DND-41 (cell line): ENCODE measurements at regions not wholly inside any gene's neighbourhood (a gene's known extent, or its start where the extent isn't known, plus 50 kb on each side); places are given as distances from the start of the nearest gene placed in this dataset.

Experiments used
- ATAC-seq: fragments of 200-7000 bp; cut with Tn5 transposase; 3 replicates; pipeline ENCODE4 v1.9.1; 2021; ENCODE audit warnings: low read depth; ENCODE audit not compliant: insufficient read depth
- DNase-seq: peaks from one replicate; pipeline ENCODE4 v3.0.0-alpha.2; 2020
- H2AFZ ChIP-seq: 2 replicates; pipeline ENCODE4 v1.6.0; 2012; ENCODE audit warnings: low read depth, low read length
- H3K27ac ChIP-seq: 2 replicates; pipeline ENCODE4 v1.5.1; 2012; ENCODE audit warnings: low read length, inconsistent platforms
- H3K27me3 ChIP-seq: fragments of 200-600 bp; sonication (generic); 2 replicates; pipeline ENCODE4 v1.6.0; 2012; ENCODE audit warnings: low read length, mild to moderate bottlenecking, inconsistent platforms; ENCODE audit not compliant: insufficient read depth, poor library complexity
- H3K36me3 ChIP-seq: 2 replicates; pipeline ENCODE4 v1.5.1; 2012; ENCODE audit warnings: low read length, inconsistent platforms; ENCODE audit not compliant: insufficient read depth
- H3K4me1 ChIP-seq: 2 replicates; pipeline ENCODE4 v1.5.1; 2012; ENCODE audit warnings: mild to moderate bottlenecking, low read length; ENCODE audit not compliant: insufficient read depth
- H3K4me2 ChIP-seq: 2 replicates; pipeline ENCODE4 v1.6.0; 2012; ENCODE audit warnings: mild to moderate bottlenecking, moderate library complexity, low read length, inconsistent platforms; ENCODE audit not compliant: insufficient read depth
- H3K4me3 ChIP-seq, 2 experiments: fragments of 200-600 bp in 1 of 2; shearing (Covaris generic) in 1 of 2; 2 replicates each; pipeline ENCODE4 v1.5.1; 2012 to 2016; ENCODE audit warnings: inconsistent platforms in 2 of 2, low read length in 2 of 2, mild to moderate bottlenecking in 2 of 2, low read depth in 1 of 2, moderate library complexity in 1 of 2
- H3K79me2 ChIP-seq: 2 replicates; pipeline ENCODE4 v1.6.0; 2012; ENCODE audit warnings: low read length, inconsistent platforms; ENCODE audit not compliant: insufficient read depth
- H3K9ac ChIP-seq: 2 replicates; pipeline ENCODE4 v1.6.0; 2012; ENCODE audit warnings: low read depth, mild to moderate bottlenecking, inconsistent platforms, low read length, moderate library complexity
- H3K9me3 ChIP-seq: 2 replicates; pipeline ENCODE4 v1.5.1; 2012; ENCODE audit warnings: low read length, moderate library complexity, mild to moderate bottlenecking, inconsistent platforms; ENCODE audit not compliant: insufficient read depth, severe bottlenecking
- H4K20me1 ChIP-seq: 2 replicates; pipeline ENCODE4 v1.6.0; 2012; ENCODE audit warnings: low read length; ENCODE audit not compliant: insufficient read depth
- CTCF ChIP-seq: IDR thresholded peaks from 2 replicates; pipeline ENCODE4 v1.5.1; 2012; ENCODE audit warnings: borderline replicate concordance, low read length, moderate library complexity, mild to moderate bottlenecking; ENCODE audit not compliant: poor library complexity, severe bottlenecking; ENCODE audit errors: extremely low read depth
- EZH2 ChIP-seq: IDR thresholded peaks from 3 replicates; pipeline ENCODE4 v1.6.1; 2012; ENCODE audit warnings: borderline replicate concordance, low read depth, mild to moderate bottlenecking, moderate library complexity, low read length, inconsistent platforms; ENCODE audit not compliant: severe bottlenecking

- DNase-seq (no peak), ATAC-seq (no peak)
- no peak overlapping the region for H2AFZ ChIP-seq
- H3K36me3 ChIP-seq, result no peaks in the 10 kb centered on the region
- H3K4me2 ChIP-seq, result no peak overlapping the region
- H4K20me1 ChIP-seq, result no peaks in the 10 kb centered on the region
- no peaks in the 10 kb centered on the region for H3K9me3 ChIP-seq
- TF ChIP-seq EZH2 (no peak), CTCF (no peak)
- no peaks in the 10 kb centered on the region for H3K79me2 ChIP-seq
- no peaks in the 10 kb centered on the region for H3K27me3 ChIP-seq
- H3K9ac ChIP-seq, result no peak overlapping the region
- H3K4me3 ChIP-seq, result no peak overlapping the region
- H3K27ac ChIP-seq, result no peak overlapping the region
- no peaks in the 10 kb centered on the region for H3K4me1 ChIP-seq
These were observed 205.5 kb upstream of the MYT1L start for GRCh38 chr2:2536416-2537056.

GRCh38 chr2:2530334-2530733 lies 199.3 kb upstream of the MYT1L start:
- H3K9ac ChIP-seq, result no peak overlapping the region
- no peaks in the 10 kb centered on the region for H4K20me1 ChIP-seq
- H3K4me2 ChIP-seq, result no peak overlapping the region
- no peaks in the 10 kb centered on the region for H3K79me2 ChIP-seq
- no peaks in the 10 kb centered on the region for H3K9me3 ChIP-seq
- H3K27me3 ChIP-seq, result no peaks in the 10 kb centered on the region
- H3K4me1 ChIP-seq, result no peaks in the 10 kb centered on the region
- H3K4me3 ChIP-seq, result no peak overlapping the region
- H3K27ac ChIP-seq, result no peak overlapping the region
- TF ChIP-seq CTCF, result no peak
- TF ChIP-seq EZH2, result no peak
- H2AFZ ChIP-seq, result no peak overlapping the region
- DNase-seq (no peak), ATAC-seq (no peak)
- H3K36me3 ChIP-seq, result no peaks in the 10 kb centered on the region

- DNase-seq, result no peak
- H3K27ac ChIP-seq, result no peak overlapping the region
- no peak overlapping the region for H3K9ac ChIP-seq
- no peaks in the 10 kb centered on the region for H3K27me3 ChIP-seq
- no peak for TF ChIP-seq CTCF
- TF ChIP-seq EZH2, result no peak
- H3K4me2 ChIP-seq, result no peak overlapping the region
- no peak overlapping the region for H3K4me3 ChIP-seq
- no peaks in the 10 kb centered on the region for H3K4me1 ChIP-seq
- ATAC-seq, result no peak
- H4K20me1 ChIP-seq, result no peaks in the 10 kb centered on the region
- no peak overlapping the region for H2AFZ ChIP-seq
- H3K79me2 ChIP-seq, result no peaks in the 10 kb centered on the region
- no peaks in the 10 kb centered on the region for H3K9me3 ChIP-seq
- H3K36me3 ChIP-seq, result no peaks in the 10 kb centered on the region
These were observed 197.8 kb upstream of the MYT1L start for GRCh38 chr2:2528846-2529245.
